Uterus (tissue), 3 donors: ENCODE measurements at regions not wholly inside any gene's neighbourhood (a gene's known extent, or its start where the extent isn't known, plus 50 kb on each side); places are given as distances from the start of the nearest gene placed in this dataset.

Source experiments
- DNase-seq, 2 donors: peaks; one replicate each; pipeline ENCODE4 v3.0.0-alpha.2; 2019 to 2020
- H3K27ac ChIP-seq, 2 donors: fragments of 200-600 bp; sonication (generic); 1 replicate in 1 of 2; 2 replicates in 1 of 2; pipeline ENCODE4 v1.5.1; 2016 to 2018
- H3K27me3 ChIP-seq, 2 donors: fragments of 200-600 bp; sonication (generic); one replicate each; pipeline ENCODE4 v1.5.1; 2018 to 2019; ENCODE audit warnings: control low read depth in 1 of 2
- H3K36me3 ChIP-seq, 2 donors: fragments of 200-600 bp; sonication (generic); one replicate each; pipeline ENCODE4 v1.5.1; 2019; ENCODE audit warnings: control low read depth in 1 of 2
- H3K4me1 ChIP-seq, 2 donors: fragments of 200-600 bp; sonication (generic); one replicate each; pipeline ENCODE4 v1.5.1; 2018 to 2019; ENCODE audit warnings: control low read depth in 1 of 2
- H3K4me3 ChIP-seq, 2 donors: fragments of 200-600 bp; sonication (generic); 1 replicate in 1 of 2; 2 replicates in 1 of 2; pipeline ENCODE4 v1.5.1; 2018 to 2019; ENCODE audit warnings: mild to moderate bottlenecking in 1 of 2
- H3K9me3 ChIP-seq, 2 donors: fragments of 200-600 bp; sonication (generic); one replicate each; pipeline ENCODE4 v1.5.1; 2019; ENCODE audit warnings: control low read depth in 1 of 2
- CTCF ChIP-seq, 4 experiments: fragments of 200-600 bp in 2 of 4; fragments of 450-650 bp in 2 of 4; sonication (generic) in 2 of 4; IDR thresholded peaks; one replicate each; pipeline ENCODE4 v1.5.1; 2016 to 2019; ENCODE audit warnings: antibody characterized with exemption in 4 of 4, mild to moderate bottlenecking in 2 of 4, moderate library complexity in 1 of 4
- POLR2A ChIP-seq, 2 donors: fragments of 450-650 bp; IDR thresholded peaks; one replicate each; pipeline ENCODE4 v1.6.1; 2016; ENCODE audit warnings: antibody characterized with exemption in 2 of 2, mild to moderate bottlenecking in 1 of 2, moderate library complexity in 1 of 2
- intact Hi-C: fragments of 100-400 bp; cut with DNase I; formaldehyde crosslinking; loops from one replicate; pipeline ENCODE4 v1.15.1; 2023; ENCODE audit warnings: low total_unique reads
- donor health status: DM: yes; HTN: yes; CAD: no.

- H3K9me3 ChIP-seq, result peaks cover 0 to 5% of the 10 kb centered on the region in 2 donors
- H3K36me3 ChIP-seq, result no peaks in the 10 kb centered on the region
- intact Hi-C loops, result no loop called here
- no peak overlapping the region for H3K27ac ChIP-seq
- no peaks in the 10 kb centered on the region for H3K4me1 ChIP-seq
- no peak for DNase-seq
- TF ChIP-seq POLR2A (IDR thresholded peaks at IDR 0.05) (no peak), CTCF (IDR thresholded peaks at IDR 0.05) (no peak)
- H3K4me3 ChIP-seq, result no peak overlapping the region
- H3K27me3 ChIP-seq, result no peaks in the 10 kb centered on the region
These were observed 58.9 kb downstream of the OR5AK2 start for GRCh38 chr11:57047610-57048009.

GRCh38 chr11:57049749-57050148 lies 61.0 kb downstream of the OR5AK2 start:
- Histone ChIP-seq H3K4me3 (no peak overlapping the region), H3K27me3 (no peaks in the 10 kb centered on the region), H3K9me3 (peaks cover 0 to 5% of the 10 kb centered on the region in 2 donors), H3K4me1 (no peaks in the 10 kb centered on the region), H3K36me3 (no peaks in the 10 kb centered on the region), H3K27ac (no peak overlapping the region)
- intact Hi-C loops, result no loop called here
- no peak for DNase-seq
- no peak for TF ChIP-seq POLR2A (IDR thresholded peaks at IDR 0.05)
- TF ChIP-seq CTCF (IDR thresholded peaks at IDR 0.05), result no peak

GRCh38 chr11:57054817-57055216 lies 66.1 kb downstream of the OR5AK2 start:
- intact Hi-C loops, result no loop called here
- Histone ChIP-seq H3K9me3 (no peaks in the 10 kb centered on the region), H3K4me1 (no peaks in the 10 kb centered on the region), H3K27ac (no peak overlapping the region), H3K27me3 (no peaks in the 10 kb centered on the region), H3K36me3 (no peaks in the 10 kb centered on the region), H3K4me3 (no peak overlapping the region)
- no peak for DNase-seq
- no peak for TF ChIP-seq POLR2A (IDR thresholded peaks at IDR 0.05)
- no peak for TF ChIP-seq CTCF (IDR thresholded peaks at IDR 0.05)

- Histone ChIP-seq H3K36me3 (no peaks in the 10 kb centered on the region), H3K4me1 (no peaks in the 10 kb centered on the region), H3K27ac (no peak overlapping the region), H3K9me3 (no peaks in the 10 kb centered on the region), H3K27me3 (no peaks in the 10 kb centered on the region), H3K4me3 (no peak overlapping the region)
- no peak for DNase-seq
- intact Hi-C loops, result no loop called here
- TF ChIP-seq POLR2A (IDR thresholded peaks at IDR 0.05), result no peak
- no peak for TF ChIP-seq CTCF (IDR thresholded peaks at IDR 0.05)
These were observed 67.0 kb downstream of the OR5AK2 start for GRCh38 chr11:57055744-57056143.

GRCh38 chr11:57056735-57057134 lies 68.0 kb downstream of the OR5AK2 start:
- no peak for DNase-seq
- Histone ChIP-seq H3K36me3 (no peaks in the 10 kb centered on the region), H3K4me3 (no peak overlapping the region), H3K9me3 (no peaks in the 10 kb centered on the region), H3K27ac (no peak overlapping the region), H3K27me3 (no peaks in the 10 kb centered on the region), H3K4me1 (no peaks in the 10 kb centered on the region)
- intact Hi-C loops, result no loop called here
- TF ChIP-seq POLR2A (IDR thresholded peaks at IDR 0.05) (no peak), CTCF (IDR thresholded peaks at IDR 0.05) (no peak)
